Mesenchymal stem cell (in vitro differentiated cells and primary cell): ENCODE measurements at regions not wholly inside any gene's neighbourhood (a gene's known extent, or its start where the extent isn't known, plus 50 kb on each side); places are given as distances from the start of the nearest gene placed in this dataset.

Source experiments
- DNase-seq: peaks from one replicate; pipeline ENCODE4 v3.0.0-alpha.2; 2013
- H2AFZ ChIP-seq: one replicate; pipeline ENCODE4 v1.6.1; 2013; ENCODE audit warnings: low read depth, mild to moderate bottlenecking, control low read depth, inconsistent platforms, low read length, moderate library complexity
- H2AK5ac ChIP-seq: 2 replicates; pipeline ENCODE4 v1.6.1; 2013; ENCODE audit warnings: low read length, moderate library complexity, mild to moderate bottlenecking, inconsistent platforms; ENCODE audit not compliant: severe bottlenecking
- H2BK120ac ChIP-seq: one replicate; pipeline ENCODE4 v1.6.1; 2013; ENCODE audit warnings: low read depth, mild to moderate bottlenecking, inconsistent platforms, low read length, moderate library complexity
- H2BK12ac ChIP-seq, 2 experiments: one replicate each; pipeline ENCODE4 v1.6.1; 2013; ENCODE audit warnings: inconsistent platforms in 2 of 2, low read length in 2 of 2, mild to moderate bottlenecking in 2 of 2, moderate library complexity in 2 of 2, control low read depth in 1 of 2
- H2BK15ac ChIP-seq: one replicate; pipeline ENCODE4 v1.6.1; 2013; ENCODE audit warnings: mild to moderate bottlenecking, low read depth, inconsistent platforms; ENCODE audit not compliant: poor library complexity, severe bottlenecking
- H2BK5ac ChIP-seq: 2 replicates; pipeline ENCODE4 v1.6.1; 2013; ENCODE audit warnings: low read depth, mild to moderate bottlenecking, low read length, control low read depth, inconsistent platforms; ENCODE audit not compliant: poor library complexity, severe bottlenecking
- H3K14ac ChIP-seq, 2 experiments: one replicate each; pipeline ENCODE4 v1.6.1; 2013; ENCODE audit warnings: inconsistent platforms in 2 of 2, low read length in 2 of 2, control low read depth in 1 of 2, mild to moderate bottlenecking in 1 of 2, moderate library complexity in 1 of 2
- H3K18ac ChIP-seq, 2 experiments: one replicate each; pipeline ENCODE4 v1.6.1; 2013; ENCODE audit warnings: inconsistent platforms in 2 of 2, low read length in 2 of 2, control low read depth in 1 of 2, low read depth in 1 of 2, mild to moderate bottlenecking in 1 of 2
- H3K23ac ChIP-seq, 2 experiments: one replicate each; pipeline ENCODE4 v1.6.1; 2013; ENCODE audit warnings: inconsistent platforms in 2 of 2, low read length in 2 of 2, mild to moderate bottlenecking in 2 of 2, moderate library complexity in 2 of 2, control low read depth in 1 of 2
- H3K27ac ChIP-seq: 2 replicates; pipeline ENCODE4 v1.5.1; 2013; ENCODE audit warnings: mild to moderate bottlenecking, moderate library complexity, low read length, control low read depth, inconsistent platforms; ENCODE audit not compliant: poor library complexity, severe bottlenecking
- H3K27me3 ChIP-seq, 2 experiments: 2 replicates each; pipeline versions ENCODE4 v1.6.1 to v1.7.0; 2013; ENCODE audit warnings: low read length in 2 of 2, mild to moderate bottlenecking in 2 of 2, moderate library complexity in 2 of 2, control low read depth in 1 of 2, inconsistent platforms in 1 of 2; ENCODE audit not compliant: control insufficient read depth in 1 of 2, insufficient read depth in 1 of 2
- H3K36me3 ChIP-seq, 2 experiments: 2 replicates each; pipeline versions ENCODE4 v1.6.1 to v1.7.0; 2013; ENCODE audit warnings: low read length in 2 of 2, control low read depth in 1 of 2, inconsistent platforms in 1 of 2, low read depth in 1 of 2, mild to moderate bottlenecking in 1 of 2; ENCODE audit not compliant: insufficient read depth in 2 of 2, control insufficient read depth in 1 of 2
- H3K4ac ChIP-seq, 2 experiments: one replicate each; pipeline ENCODE4 v1.6.1; 2013; ENCODE audit warnings: inconsistent platforms in 2 of 2, low read length in 2 of 2, mild to moderate bottlenecking in 2 of 2, moderate library complexity in 2 of 2, control low read depth in 1 of 2, low read depth in 1 of 2
- H3K4me1 ChIP-seq: 2 replicates; pipeline ENCODE4 v1.6.1; 2013; ENCODE audit warnings: low read depth, low read length, control low read depth; ENCODE audit not compliant: control insufficient read depth, insufficient read depth
- H3K4me2 ChIP-seq: 2 replicates; pipeline ENCODE4 v1.6.1; 2013; ENCODE audit warnings: low read length, mild to moderate bottlenecking, inconsistent platforms; ENCODE audit not compliant: poor library complexity, severe bottlenecking
- H3K4me3 ChIP-seq, 2 experiments: 2 replicates each; pipeline versions ENCODE4 v1.5.1 to v1.7.0; 2013; ENCODE audit warnings: low read length in 2 of 2, mild to moderate bottlenecking in 2 of 2, control low read depth in 1 of 2, low read depth in 1 of 2; ENCODE audit not compliant: insufficient read depth in 1 of 2
- H3K79me1 ChIP-seq: replicated peaks from 2 replicates; pipeline ENCODE4 v1.6.1; 2013; ENCODE audit warnings: mild to moderate bottlenecking, control low read depth, low read length, inconsistent platforms; ENCODE audit not compliant: poor library complexity, severe bottlenecking
- H3K9ac ChIP-seq: 2 replicates; pipeline ENCODE4 v1.7.0; 2013; ENCODE audit warnings: mild to moderate bottlenecking, low read length, moderate library complexity
- H3K9me3 ChIP-seq: 2 replicates; pipeline ENCODE4 v1.7.0; 2013; ENCODE audit warnings: mild to moderate bottlenecking, low read length; ENCODE audit not compliant: control insufficient read depth
- H4K8ac ChIP-seq: one replicate; pipeline ENCODE4 v1.6.1; 2013; ENCODE audit warnings: inconsistent platforms, mild to moderate bottlenecking, low read length, moderate library complexity
- H4K91ac ChIP-seq: one replicate; pipeline ENCODE4 v1.6.1; 2013; ENCODE audit warnings: mild to moderate bottlenecking, low read length, inconsistent platforms
- WGBS: methylation state at CpG from one replicate; pipeline ENCODE4 v1.1.7; 2013; ENCODE audit warnings: mixed read lengths; 5-methylcytosine and 5-hydroxymethylcytosine counted together

GRCh38 chr3:168248383-168249204, 152.9 kb upstream of the GOLIM4 start:
- no peak overlapping the region for H3K27ac ChIP-seq
- H2AFZ ChIP-seq: no peak overlapping the region
- no peak overlapping the region for H3K14ac ChIP-seq
- no peaks in the 10 kb centered on the region for H3K9me3 ChIP-seq
- H2AK5ac ChIP-seq: no peak overlapping the region
- WGBS: under 1% methylated on average over 26 of the region's 27 CpGs
- H4K8ac ChIP-seq: no peak overlapping the region
- no peak overlapping the region for H3K18ac ChIP-seq
- H3K36me3 ChIP-seq: no peaks in the 10 kb centered on the region
- peaks cover 15 to 64% of the 10 kb centered on the region in 2 experiments for H3K27me3 ChIP-seq
- H2BK5ac ChIP-seq: no peak overlapping the region
- peak overlapping the region; percentile 53 for H3K9ac ChIP-seq
- no peak overlapping the region for H4K91ac ChIP-seq
- H3K4me3 ChIP-seq: peak overlapping the region; percentile 72 to 75
- no peaks in the 10 kb centered on the region for H3K79me1 ChIP-seq
- H3K4ac ChIP-seq: no peak overlapping the region
- H3K4me2 ChIP-seq: peak overlapping the region; percentile 100
- peak; percentile 63 for DNase-seq
- H2BK15ac ChIP-seq: no peak overlapping the region
- H3K23ac ChIP-seq: no peak overlapping the region
- no peak overlapping the region for H2BK120ac ChIP-seq
- no peak overlapping the region for H2BK12ac ChIP-seq
- H3K4me1 ChIP-seq: peaks cover 13% of the 10 kb centered on the region

DNA sequence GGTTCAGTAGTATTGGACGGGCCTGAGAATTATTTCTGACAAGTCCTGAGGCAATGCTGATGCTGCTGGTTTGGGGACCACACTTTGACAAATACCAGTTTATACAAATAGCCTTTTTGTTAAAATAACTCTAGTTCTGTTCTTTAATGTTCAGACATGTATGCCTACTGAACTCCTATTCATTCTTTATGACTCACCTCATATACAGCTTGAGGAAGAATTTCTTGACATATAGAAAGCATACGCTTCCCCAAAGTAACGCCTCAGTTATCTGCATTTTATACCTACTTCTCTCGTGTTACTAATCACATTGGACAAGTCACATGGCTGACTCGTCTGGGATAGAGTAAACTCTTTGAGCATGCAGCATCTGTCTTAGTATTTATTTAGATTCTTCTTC, 145.4 kb upstream of the GOLIM4 start:
- Histone ChIP-seq H2BK15ac (no peak overlapping the region), H3K14ac (no peak overlapping the region), H2AK5ac (no peak overlapping the region), H3K27ac (no peak overlapping the region), H3K4me1 (no peaks in the 10 kb centered on the region), H3K9ac (no peak overlapping the region), H3K4me3 (no peak overlapping the region), H2BK5ac (no peak overlapping the region), H2BK12ac (no peak overlapping the region), H3K18ac (no peak overlapping the region), H4K8ac (no peak overlapping the region), H3K79me1 (no peaks in the 10 kb centered on the region), H3K36me3 (no peaks in the 10 kb centered on the region), H3K4ac (no peak overlapping the region), H4K91ac (no peak overlapping the region), H3K23ac (no peak overlapping the region), H3K4me2 (no peak overlapping the region), H3K27me3 (peaks cover 10 to 42% of the 10 kb centered on the region in 2 experiments), H2BK120ac (no peak overlapping the region), H3K9me3 (peaks cover 4% of the 10 kb centered on the region), H2AFZ (no peak overlapping the region)
- WGBS: 88% methylated on average over 4 of the region's 5 CpGs
- no peak for DNase-seq

GRCh38 chr3:168239287-168239686, 143.6 kb upstream of the GOLIM4 start:
- H3K9me3 ChIP-seq: peaks cover 4% of the 10 kb centered on the region
- H3K27me3 ChIP-seq: peaks cover 7 to 32% of the 10 kb centered on the region in 2 experiments
- H3K79me1 ChIP-seq: no peaks in the 10 kb centered on the region
- H3K9ac ChIP-seq: no peak overlapping the region
- H3K27ac ChIP-seq: no peak overlapping the region
- H3K4me3 ChIP-seq: no peak overlapping the region
- H2BK120ac ChIP-seq: no peak overlapping the region
- no peak overlapping the region for H2BK5ac ChIP-seq
- no peak overlapping the region for H2BK15ac ChIP-seq
- no peak overlapping the region for H2BK12ac ChIP-seq
- no peak overlapping the region for H2AFZ ChIP-seq
- no peaks in the 10 kb centered on the region for H3K4me1 ChIP-seq
- H4K91ac ChIP-seq: no peak overlapping the region
- H2AK5ac ChIP-seq: no peak overlapping the region
- no peak overlapping the region for H3K4ac ChIP-seq
- no peak overlapping the region for H3K4me2 ChIP-seq
- no peak overlapping the region for H3K23ac ChIP-seq
- no peak overlapping the region for H4K8ac ChIP-seq
- DNase-seq: no peak
- no peaks in the 10 kb centered on the region for H3K36me3 ChIP-seq
- no peak overlapping the region for H3K18ac ChIP-seq
- no peak overlapping the region for H3K14ac ChIP-seq
- 81% methylated on average over 1 of the region's 1 CpG for WGBS

DNA sequence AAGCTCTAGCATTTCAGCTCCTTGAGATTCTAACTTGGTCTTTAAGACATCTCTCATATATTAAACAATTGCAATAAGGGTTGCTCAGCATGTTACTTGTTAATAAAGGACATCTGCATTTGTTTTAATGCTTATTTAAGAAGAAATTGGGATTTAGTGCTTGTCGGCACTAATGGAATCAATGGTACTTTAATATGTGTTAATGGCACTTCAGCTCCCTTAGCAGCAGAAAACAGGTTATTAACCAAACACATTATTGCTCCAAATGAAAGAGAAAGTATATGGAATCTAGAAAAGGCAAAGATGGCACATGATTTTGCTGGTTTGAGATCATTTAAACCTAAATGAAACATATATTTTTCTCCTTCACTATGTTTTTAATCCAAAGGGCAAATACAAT, 137.3 kb upstream of the GOLIM4 start:
- no peak overlapping the region for H3K4me2 ChIP-seq
- no peak overlapping the region for H3K23ac ChIP-seq
- no peak overlapping the region for H3K4ac ChIP-seq
- H3K14ac ChIP-seq: no peak overlapping the region
- no peak overlapping the region for H3K18ac ChIP-seq
- no peak overlapping the region for H2AFZ ChIP-seq
- H2BK120ac ChIP-seq: no peak overlapping the region
- no peak overlapping the region for H3K27ac ChIP-seq
- H4K91ac ChIP-seq: no peak overlapping the region
- H2BK12ac ChIP-seq: no peak overlapping the region
- peaks cover 0 to 18% of the 10 kb centered on the region in 2 experiments for H3K27me3 ChIP-seq
- no peak overlapping the region for H2BK15ac ChIP-seq
- 100% methylated on average over 1 of the region's 1 CpG for WGBS
- H3K4me3 ChIP-seq: no peak overlapping the region
- H3K4me1 ChIP-seq: no peaks in the 10 kb centered on the region
- H4K8ac ChIP-seq: no peak overlapping the region
- no peaks in the 10 kb centered on the region for H3K9me3 ChIP-seq
- H3K9ac ChIP-seq: no peak overlapping the region
- H2BK5ac ChIP-seq: no peak overlapping the region
- no peaks in the 10 kb centered on the region for H3K36me3 ChIP-seq
- no peak for DNase-seq
- H3K79me1 ChIP-seq: no peaks in the 10 kb centered on the region
- no peak overlapping the region for H2AK5ac ChIP-seq
